ENCODE measurements at regions not wholly inside any gene's neighbourhood (a gene's known extent, or its start where the extent isn't known, plus 50 kb on each side); places are given as distances from the start of the nearest gene placed in this dataset.

- no peaks in the 10 kb centered on the region for H3K27me3 ChIP-seq (ENCODE audit: control insufficient read depth in 1 of 2, insufficient read depth in 2 of 2, low read length in 1 of 2)
- intact Hi-C loops (cut with DNase I): no loop called here
- DNase-seq (no peak), ATAC-seq (ENCODE audit: low FRiP score) (no peak)
- no peak overlapping the region for H3K27ac ChIP-seq (ENCODE audit: low read depth in 1 of 2, low read length in 2 of 2)
- WGBS, 2 donors: 76 to 82% methylated on average over 1 of the region's 1 CpG
- no peak overlapping the region for H3K4me3 ChIP-seq (ENCODE audit: low read length in 2 of 2)
- H3K4me1 ChIP-seq (ENCODE audit: control insufficient read depth in 1 of 2, insufficient read depth in 2 of 2, low read length in 2 of 2): peaks cover 0 to 1% of the 10 kb centered on the region in 2 donors
- H3K36me3 ChIP-seq (ENCODE audit: control insufficient read depth in 1 of 2, insufficient read depth in 2 of 2, low read length in 1 of 2): no peaks in the 10 kb centered on the region
- H3K9me3 ChIP-seq (ENCODE audit: control insufficient read depth, low read length): no peaks in the 10 kb centered on the region
These were observed 1770.0 kb downstream of the PCDH9 start for GRCh38 chr13:65460136-65460535.

GRCh38 chr13:65456150-65456912, 1773.8 kb downstream of the PCDH9 start:
- whole genome bisulfite sequencing, 2 donors: 74 to 76% methylated on average over 5 of the region's 5 CpGs
- no peak overlapping the region for H3K27ac ChIP-seq (ENCODE audit: low read depth in 1 of 2, low read length in 2 of 2)
- no peaks in the 10 kb centered on the region for H3K9me3 ChIP-seq (ENCODE audit: control insufficient read depth, low read length)
- H3K36me3 ChIP-seq (ENCODE audit: control insufficient read depth in 1 of 2, insufficient read depth in 2 of 2, low read length in 1 of 2): no peaks in the 10 kb centered on the region
- H3K27me3 ChIP-seq (ENCODE audit: control insufficient read depth in 1 of 2, insufficient read depth in 2 of 2, low read length in 1 of 2): no peaks in the 10 kb centered on the region
- H3K4me3 ChIP-seq (ENCODE audit: low read length in 2 of 2): no peak overlapping the region
- H3K4me1 ChIP-seq (ENCODE audit: control insufficient read depth in 1 of 2, insufficient read depth in 2 of 2, low read length in 2 of 2): no peaks in the 10 kb centered on the region
- intact Hi-C loops (cut with DNase I): no loop called here
- ATAC-seq (ENCODE audit: low FRiP score) (no peak), DNase-seq (no peak)

GRCh38 chr13:65454403-65454802, 1775.7 kb downstream of the PCDH9 start:
- Histone ChIP-seq H3K27me3 (ENCODE audit: control insufficient read depth in 1 of 2, insufficient read depth in 2 of 2, low read length in 1 of 2) (no peaks in the 10 kb centered on the region), H3K36me3 (ENCODE audit: control insufficient read depth in 1 of 2, insufficient read depth in 2 of 2, low read length in 1 of 2) (no peaks in the 10 kb centered on the region), H3K4me3 (ENCODE audit: low read length in 2 of 2) (no peak overlapping the region), H3K9me3 (ENCODE audit: control insufficient read depth, low read length) (no peaks in the 10 kb centered on the region), H3K27ac (ENCODE audit: low read depth in 1 of 2, low read length in 2 of 2) (no peak overlapping the region), H3K4me1 (ENCODE audit: control insufficient read depth in 1 of 2, insufficient read depth in 2 of 2, low read length in 2 of 2) (no peaks in the 10 kb centered on the region)
- no peak for ATAC-seq (ENCODE audit: low FRiP score)
- intact Hi-C loops (cut with DNase I): no loop called here
- 75 to 83% methylated on average over 4 of the region's 4 CpGs for WGBS, 2 donors
- DNase-seq: no peak

- no peak overlapping the region for H3K4me3 ChIP-seq (ENCODE audit: low read length in 2 of 2)
- no peaks in the 10 kb centered on the region for H3K27me3 ChIP-seq (ENCODE audit: control insufficient read depth in 1 of 2, insufficient read depth in 2 of 2, low read length in 1 of 2)
- H3K27ac ChIP-seq (ENCODE audit: low read depth in 1 of 2, low read length in 2 of 2): no peak overlapping the region
- DNase-seq: no peak
- intact Hi-C loops (cut with DNase I): no loop called here
- no peaks in the 10 kb centered on the region for H3K36me3 ChIP-seq (ENCODE audit: control insufficient read depth in 1 of 2, insufficient read depth in 2 of 2, low read length in 1 of 2)
- no peaks in the 10 kb centered on the region for H3K9me3 ChIP-seq (ENCODE audit: control insufficient read depth, low read length)
- WGBS, 2 donors: 18 to 24% methylated on average over 2 of the region's 2 CpGs
- H3K4me1 ChIP-seq (ENCODE audit: control insufficient read depth in 1 of 2, insufficient read depth in 2 of 2, low read length in 2 of 2): no peaks in the 10 kb centered on the region
- no peak for ATAC-seq (ENCODE audit: low FRiP score)
These were observed 1776.2 kb downstream of the PCDH9 start for GRCh38 chr13:65453982-65454381.

- DNase-seq (no peak), ATAC-seq (ENCODE audit: low FRiP score) (no peak)
- no peaks in the 10 kb centered on the region for H3K36me3 ChIP-seq (ENCODE audit: control insufficient read depth in 1 of 2, insufficient read depth in 2 of 2, low read length in 1 of 2)
- H3K4me1 ChIP-seq (ENCODE audit: control insufficient read depth in 1 of 2, insufficient read depth in 2 of 2, low read length in 2 of 2): no peaks in the 10 kb centered on the region
- no peaks in the 10 kb centered on the region for H3K27me3 ChIP-seq (ENCODE audit: control insufficient read depth in 1 of 2, insufficient read depth in 2 of 2, low read length in 1 of 2)
- intact Hi-C loops (cut with DNase I): no loop called here
- no peak overlapping the region for H3K4me3 ChIP-seq (ENCODE audit: low read length in 2 of 2)
- H3K27ac ChIP-seq (ENCODE audit: low read depth in 1 of 2, low read length in 2 of 2): no peak overlapping the region
- H3K9me3 ChIP-seq (ENCODE audit: control insufficient read depth, low read length): peaks cover 2% of the 10 kb centered on the region
These were observed 1784.8 kb downstream of the PCDH9 start for GRCh38 chr13:65445340-65445739.

GRCh38 chr13:65435590-65435989, 1794.5 kb downstream of the PCDH9 start:
- Histone ChIP-seq H3K9me3 (ENCODE audit: control insufficient read depth, low read length) (peaks cover 2% of the 10 kb centered on the region), H3K27ac (ENCODE audit: low read depth in 1 of 2, low read length in 2 of 2) (no peak overlapping the region), H3K27me3 (ENCODE audit: control insufficient read depth in 1 of 2, insufficient read depth in 2 of 2, low read length in 1 of 2) (no peaks in the 10 kb centered on the region), H3K4me3 (ENCODE audit: low read length in 2 of 2) (no peak overlapping the region), H3K4me1 (ENCODE audit: control insufficient read depth in 1 of 2, insufficient read depth in 2 of 2, low read length in 2 of 2) (no peaks in the 10 kb centered on the region), H3K36me3 (ENCODE audit: control insufficient read depth in 1 of 2, insufficient read depth in 2 of 2, low read length in 1 of 2) (no peaks in the 10 kb centered on the region)
- intact Hi-C loops (cut with DNase I): no loop called here
- DNase-seq (no peak), ATAC-seq (ENCODE audit: low FRiP score) (no peak)
- 81 to 85% methylated on average over 7 of the region's 7 CpGs for WGBS, 2 donors

- ATAC-seq (ENCODE audit: low FRiP score): no peak
- DNase-seq: no peak
- Histone ChIP-seq H3K4me3 (ENCODE audit: low read length in 2 of 2) (no peak overlapping the region), H3K36me3 (ENCODE audit: control insufficient read depth in 1 of 2, insufficient read depth in 2 of 2, low read length in 1 of 2) (no peaks in the 10 kb centered on the region), H3K9me3 (ENCODE audit: control insufficient read depth, low read length) (no peaks in the 10 kb centered on the region), H3K27me3 (ENCODE audit: control insufficient read depth in 1 of 2, insufficient read depth in 2 of 2, low read length in 1 of 2) (no peaks in the 10 kb centered on the region), H3K27ac (ENCODE audit: low read depth in 1 of 2, low read length in 2 of 2) (no peak overlapping the region), H3K4me1 (ENCODE audit: control insufficient read depth in 1 of 2, insufficient read depth in 2 of 2, low read length in 2 of 2) (no peaks in the 10 kb centered on the region)
- intact Hi-C loops (cut with DNase I): no loop called here
- WGBS, 2 donors: 29 to 31% methylated on average over 1 of the region's 1 CpG
These were observed 1812.2 kb downstream of the PCDH9 start for GRCh38 chr13:65417953-65418352.

- Histone ChIP-seq H3K36me3 (ENCODE audit: control insufficient read depth in 1 of 2, insufficient read depth in 2 of 2, low read length in 1 of 2) (no peaks in the 10 kb centered on the region), H3K4me1 (ENCODE audit: control insufficient read depth in 1 of 2, insufficient read depth in 2 of 2, low read length in 2 of 2) (no peaks in the 10 kb centered on the region), H3K27me3 (ENCODE audit: control insufficient read depth in 1 of 2, insufficient read depth in 2 of 2, low read length in 1 of 2) (no peaks in the 10 kb centered on the region), H3K9me3 (ENCODE audit: control insufficient read depth, low read length) (no peaks in the 10 kb centered on the region), H3K27ac (ENCODE audit: low read depth in 1 of 2, low read length in 2 of 2) (no peak overlapping the region), H3K4me3 (ENCODE audit: low read length in 2 of 2) (no peak overlapping the region)
- intact Hi-C loops (cut with DNase I): no loop called here
- ATAC-seq (ENCODE audit: low FRiP score) (no peak), DNase-seq (no peak)
- WGBS, 2 donors: 22 to 35% methylated on average over 1 of the region's 1 CpG
These were observed 1813.4 kb downstream of the PCDH9 start for GRCh38 chr13:65416784-65417183.

- 64 to 77% methylated on average over 2 of the region's 2 CpGs for WGBS, 2 donors
These were observed 1815.9 kb downstream of the PCDH9 start for GRCh38 chr13:65414187-65414586.

More at GRCh38 chr13:65414187-65414586, 1815.9 kb downstream of the PCDH9 start:
- H3K36me3 ChIP-seq (ENCODE audit: control insufficient read depth in 1 of 2, insufficient read depth in 2 of 2, low read length in 1 of 2): no peaks in the 10 kb centered on the region
- H3K4me1 ChIP-seq (ENCODE audit: control insufficient read depth in 1 of 2, insufficient read depth in 2 of 2, low read length in 2 of 2): no peaks in the 10 kb centered on the region
- no peaks in the 10 kb centered on the region for H3K9me3 ChIP-seq (ENCODE audit: control insufficient read depth, low read length)
- no peak for DNase-seq
- no peaks in the 10 kb centered on the region for H3K27me3 ChIP-seq (ENCODE audit: control insufficient read depth in 1 of 2, insufficient read depth in 2 of 2, low read length in 1 of 2)
- intact Hi-C loops (cut with DNase I): no loop called here
- no peak overlapping the region for H3K4me3 ChIP-seq (ENCODE audit: low read length in 2 of 2)
- H3K27ac ChIP-seq (ENCODE audit: low read depth in 1 of 2, low read length in 2 of 2): no peak overlapping the region
- ATAC-seq (ENCODE audit: low FRiP score): no peak
